Aorta (tissue), 5 donors: ENCODE measurements at regions not wholly inside any gene's neighbourhood (a gene's known extent, or its start where the extent isn't known, plus 50 kb on each side); places are given as distances from the start of the nearest gene placed in this dataset.

ENCODE experiments used
- ATAC-seq: fragments of 200-7000 bp; cut with Tn5 transposase; one replicate; pipeline ENCODE4 v1.9.1; 2022; ENCODE audit warnings: moderate library complexity; ENCODE audit not compliant: low FRiP score
- DNase-seq, 2 donors: peaks; one replicate each; pipeline ENCODE4 v3.0.0-alpha.2; 2020
- H3K27ac ChIP-seq, 2 donors: one replicate each; pipeline ENCODE4 v1.5.1; 2013; ENCODE audit warnings: low read length in 2 of 2, mild to moderate bottlenecking in 2 of 2, moderate library complexity in 2 of 2, control low read depth in 1 of 2, inconsistent platforms in 1 of 2, low read depth in 1 of 2
- H3K27me3 ChIP-seq, 2 donors: one replicate each; pipeline ENCODE4 v1.6.1; 2013; ENCODE audit warnings: control low read depth in 1 of 2, low read length in 1 of 2, mild to moderate bottlenecking in 1 of 2, moderate library complexity in 1 of 2; ENCODE audit not compliant: insufficient read depth in 2 of 2, control insufficient read depth in 1 of 2
- H3K36me3 ChIP-seq, 2 donors: one replicate each; pipeline ENCODE4 v1.6.1; 2013; ENCODE audit warnings: control low read depth in 1 of 2, low read length in 1 of 2, mild to moderate bottlenecking in 1 of 2; ENCODE audit not compliant: insufficient read depth in 2 of 2, control insufficient read depth in 1 of 2
- H3K4me1 ChIP-seq, 2 donors: one replicate each; pipeline ENCODE4 v1.6.1; 2013; ENCODE audit warnings: low read length in 2 of 2, control low read depth in 1 of 2, mild to moderate bottlenecking in 1 of 2, moderate library complexity in 1 of 2; ENCODE audit not compliant: insufficient read depth in 2 of 2, control insufficient read depth in 1 of 2
- H3K4me3 ChIP-seq, 2 donors: one replicate each; pipeline ENCODE4 v1.5.1; 2013; ENCODE audit warnings: low read length in 2 of 2, control low read depth in 1 of 2, mild to moderate bottlenecking in 1 of 2
- H3K9me3 ChIP-seq: one replicate; pipeline ENCODE4 v1.6.1; 2013; ENCODE audit warnings: mild to moderate bottlenecking, low read length; ENCODE audit not compliant: control insufficient read depth
- WGBS, 2 donors: extraction: QIAGEN DNeasy Blood & Tissue Kit; methylation state at CpG; one replicate each; pipeline ENCODE4 v1.1.7; 2013; 5-methylcytosine and 5-hydroxymethylcytosine counted together
- intact Hi-C, 2 donors: fragments of 100-400 bp; cut with DNase I; formaldehyde crosslinking; loops; one replicate each; pipeline versions ENCODE4 v1.14.2 to v1.15.0; 2022
- donor health status: healthy with polysubstance abuse.
- donor health status: Bipolar disorder and iron deficiency.
- donor health status: DM: no; HTN: no; CAD: no.
- donor health status: DM: no; HTN: no; CAD: no.
- donor health status: DM: yes; HTN: yes; CAD: no.

DNA sequence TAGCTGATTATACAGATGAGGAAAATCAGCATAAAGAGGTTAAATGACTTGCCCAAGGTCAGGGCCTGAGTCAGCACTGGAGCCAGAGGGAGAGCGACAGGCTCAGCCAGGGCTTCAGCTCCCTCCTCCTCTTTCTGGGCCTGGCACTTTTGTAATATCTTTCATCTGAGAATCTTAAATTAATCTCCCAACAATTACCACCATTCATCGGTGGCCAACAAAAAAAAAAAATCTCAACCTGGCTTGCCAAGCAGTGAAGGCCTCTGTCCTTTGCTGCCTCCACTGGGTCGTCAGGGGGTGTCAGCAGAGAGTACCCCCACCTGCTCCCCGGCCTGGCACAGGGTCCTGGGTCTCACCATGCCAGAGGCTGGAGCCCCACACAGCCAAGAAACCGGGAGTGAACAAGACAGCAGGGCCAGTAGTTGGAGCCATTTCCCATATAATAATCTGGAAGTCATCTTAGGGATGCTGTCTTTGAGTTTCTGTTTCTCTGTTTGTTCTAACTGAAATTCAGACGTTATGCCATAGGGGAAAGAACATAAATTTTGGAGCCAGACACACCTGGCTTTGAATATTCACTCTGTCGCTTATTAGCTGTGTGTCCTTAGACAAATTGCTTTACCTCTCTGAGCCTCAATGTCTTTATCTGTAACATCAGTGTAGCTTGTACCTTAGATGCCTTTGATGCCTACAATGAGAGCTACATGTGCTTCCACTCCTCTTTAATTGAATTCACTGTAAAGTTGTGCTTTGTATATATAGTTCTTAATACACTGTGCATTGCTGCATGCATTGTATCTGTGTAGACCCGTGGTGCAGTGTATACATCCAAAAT is 299.9 kb upstream of the MSX2 start:
- intact Hi-C loops, result loop anchor here in 1 of 2 donors (5.0 kb wide), 2 partner anchors 303 to 513 kb away; no protein-coding TSS in a partner anchor
- Histone ChIP-seq H3K27ac (no peak overlapping the region), H3K4me1 (no peaks in the 10 kb centered on the region), H3K27me3 (no peaks in the 10 kb centered on the region), H3K36me3 (no peaks in the 10 kb centered on the region), H3K4me3 (no peak overlapping the region), H3K9me3 (no peaks in the 10 kb centered on the region)
- 75 to 77% methylated on average over 8 of the region's 8 CpGs for WGBS, 2 donors
- ATAC-seq (no peak), DNase-seq (no peak)

DNA sequence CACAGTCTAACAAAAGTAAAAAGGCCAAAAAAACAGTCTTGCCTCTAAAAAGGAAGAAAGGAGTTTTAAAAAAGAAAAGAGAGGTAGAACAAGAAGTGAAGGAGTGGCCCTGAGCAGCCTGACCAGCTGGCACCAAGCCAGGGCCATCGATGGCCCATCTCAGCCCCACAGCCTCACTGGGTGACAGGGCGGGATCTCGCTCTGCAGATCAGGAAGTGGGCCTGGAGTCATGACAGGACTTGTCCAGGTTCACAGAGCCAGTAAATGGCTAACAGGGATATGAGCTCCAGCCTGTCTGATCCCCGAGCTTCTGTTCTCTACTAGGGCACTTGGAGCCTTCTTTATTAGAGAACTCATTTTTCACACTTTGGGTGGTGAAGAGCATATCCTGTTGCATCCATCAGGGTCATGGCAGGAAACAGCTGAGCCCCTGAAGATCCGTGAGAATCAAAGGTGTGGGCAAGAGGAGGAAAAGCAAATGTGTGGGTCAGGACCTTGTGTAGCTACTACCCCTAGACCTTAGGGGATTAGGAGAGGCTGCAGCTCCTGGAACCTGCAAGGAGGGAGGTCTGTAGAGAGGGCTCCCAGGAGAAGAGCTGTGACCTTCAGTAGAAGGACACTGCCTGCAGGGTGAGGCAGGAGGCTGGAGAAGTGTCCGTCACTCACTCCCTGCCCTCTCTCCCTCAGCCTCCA is 299.0 kb upstream of the MSX2 start:
- Histone ChIP-seq H3K4me3 (no peak overlapping the region), H3K27ac (no peak overlapping the region), H3K4me1 (no peaks in the 10 kb centered on the region), H3K27me3 (no peaks in the 10 kb centered on the region), H3K9me3 (no peaks in the 10 kb centered on the region), H3K36me3 (no peaks in the 10 kb centered on the region)
- ATAC-seq, result peak; percentile 34
- WGBS, 2 donors, result 59 to 64% methylated on average over 6 of the region's 6 CpGs
- intact Hi-C loops, result no loop called here
- DNase-seq, result no peak

DNA sequence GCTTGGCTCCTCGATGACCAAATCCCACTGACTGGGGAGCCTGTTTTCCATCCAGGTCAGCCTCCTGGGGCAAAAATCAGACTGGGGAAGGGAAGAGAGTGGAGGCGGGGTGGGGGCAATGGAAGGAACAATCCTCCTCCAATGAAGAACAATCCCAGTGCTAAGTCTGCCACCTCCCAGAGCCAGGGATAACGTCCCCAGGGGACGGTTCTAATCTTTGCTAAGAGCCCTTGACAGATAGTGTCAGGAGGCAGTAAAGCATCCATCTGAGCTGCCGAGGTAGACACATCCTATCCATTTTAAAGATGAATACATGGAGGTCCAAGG is 298.5 kb upstream of the MSX2 start:
- Histone ChIP-seq H3K27ac (no peak overlapping the region), H3K27me3 (no peaks in the 10 kb centered on the region), H3K4me3 (no peak overlapping the region), H3K4me1 (no peaks in the 10 kb centered on the region), H3K9me3 (no peaks in the 10 kb centered on the region), H3K36me3 (no peaks in the 10 kb centered on the region)
- 39 to 45% methylated on average over 5 of the region's 5 CpGs for WGBS, 2 donors
- intact Hi-C loops, result no loop called here
- DNase-seq (no peak), ATAC-seq (peak; percentile 19)

DNA sequence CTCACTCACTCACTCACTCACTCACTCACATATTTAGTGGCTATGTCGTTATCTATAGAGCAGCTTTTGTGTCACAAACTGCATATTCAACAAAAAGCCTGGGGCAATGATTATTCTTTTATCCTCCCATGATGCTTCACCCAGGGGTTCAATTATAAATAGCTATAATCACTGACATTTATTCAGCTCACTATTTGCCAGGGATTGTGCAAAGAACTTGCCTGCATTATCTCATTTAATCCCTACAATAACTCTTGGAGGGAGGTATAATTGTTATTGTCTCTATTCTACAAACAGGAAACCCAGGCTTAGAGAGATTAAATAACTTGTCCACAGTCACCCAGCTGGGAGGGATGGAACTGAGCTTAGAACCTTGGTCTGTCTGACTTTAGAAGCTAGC is 298.0 kb upstream of the MSX2 start:
- ATAC-seq, result no peak
- Histone ChIP-seq H3K27ac (no peak overlapping the region), H3K36me3 (no peaks in the 10 kb centered on the region), H3K4me3 (no peak overlapping the region), H3K27me3 (no peaks in the 10 kb centered on the region), H3K9me3 (no peaks in the 10 kb centered on the region), H3K4me1 (no peaks in the 10 kb centered on the region)
- no peak for DNase-seq
- WGBS, 2 donors, result 73 to 94% methylated on average over 1 of the region's 1 CpG
- intact Hi-C loops, result no loop called here

DNA sequence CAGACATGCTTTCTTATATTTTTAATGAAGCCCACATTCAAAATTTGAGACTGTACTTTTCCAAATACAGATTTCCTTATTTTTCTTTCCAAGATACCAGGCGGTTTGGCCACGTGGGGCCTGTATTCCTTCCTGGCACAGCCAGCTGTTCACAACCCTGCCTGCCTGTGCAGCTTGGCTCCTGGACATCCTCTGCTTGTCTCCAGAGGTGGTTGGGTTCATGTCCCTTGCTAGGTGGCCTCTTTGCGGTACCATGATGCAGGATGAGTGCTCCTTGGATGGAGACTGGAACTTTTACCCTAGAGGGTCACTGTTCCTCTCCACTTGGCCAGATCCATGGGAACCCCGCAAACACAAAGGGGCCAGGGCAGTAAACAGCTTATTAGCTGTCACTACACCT is 297.5 kb upstream of the MSX2 start:
- Histone ChIP-seq H3K4me3 (no peak overlapping the region), H3K27me3 (no peaks in the 10 kb centered on the region), H3K36me3 (no peaks in the 10 kb centered on the region), H3K9me3 (no peaks in the 10 kb centered on the region), H3K4me1 (no peaks in the 10 kb centered on the region), H3K27ac (no peak overlapping the region)
- WGBS, 2 donors, result 67 to 77% methylated on average over 4 of the region's 4 CpGs
- DNase-seq (no peak), ATAC-seq (no peak)
- intact Hi-C loops, result no loop called here

DNA sequence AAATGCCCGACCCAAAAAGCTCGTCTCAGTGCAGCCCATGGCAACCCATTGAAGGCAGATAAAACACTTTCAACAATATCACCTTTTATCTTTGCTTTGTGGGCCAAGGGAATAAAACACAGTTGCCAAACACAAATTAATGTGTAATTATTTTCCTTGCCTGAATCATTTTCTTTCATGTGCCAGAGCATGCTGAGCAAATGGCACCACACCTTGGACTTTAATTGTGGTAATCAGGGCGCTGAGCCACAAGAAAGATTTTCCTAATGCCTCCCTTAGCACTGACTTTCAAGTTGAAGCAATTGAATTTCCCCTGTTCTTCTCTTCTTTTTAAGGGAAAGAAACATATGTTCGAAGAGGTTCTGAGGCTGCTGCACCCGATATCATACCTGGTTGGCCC is 297.1 kb upstream of the MSX2 start:
- no peak for DNase-seq
- H3K27ac ChIP-seq, result no peak overlapping the region
- 72 to 80% methylated on average over 5 of the region's 5 CpGs for WGBS, 2 donors
- intact Hi-C loops, result no loop called here
- H3K9me3 ChIP-seq, result no peaks in the 10 kb centered on the region
- no peak overlapping the region for H3K4me3 ChIP-seq
- no peaks in the 10 kb centered on the region for H3K36me3 ChIP-seq
- H3K27me3 ChIP-seq, result no peaks in the 10 kb centered on the region
- ATAC-seq, result no peak
- no peaks in the 10 kb centered on the region for H3K4me1 ChIP-seq

DNA sequence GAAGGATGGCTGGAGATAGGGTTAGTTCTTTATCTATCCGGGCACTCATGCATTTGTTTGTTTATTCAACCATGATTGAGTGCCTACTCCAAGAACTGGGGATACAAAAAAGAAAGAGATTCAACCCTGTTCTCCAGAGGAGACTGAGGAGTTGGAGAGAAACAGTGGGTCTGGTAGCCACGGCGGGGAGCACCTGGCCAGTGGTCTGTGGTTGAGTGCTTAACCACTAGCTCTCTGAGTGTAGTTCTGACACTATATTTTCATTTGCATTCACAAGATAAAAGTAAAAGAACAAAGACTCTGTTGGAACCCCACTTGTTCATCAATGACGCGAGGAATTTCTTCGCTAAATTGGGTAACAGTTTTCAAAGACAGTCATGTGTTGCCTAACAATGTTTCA is 295.5 kb upstream of the MSX2 start:
- H3K4me1 ChIP-seq, result no peaks in the 10 kb centered on the region
- no peaks in the 10 kb centered on the region for H3K36me3 ChIP-seq
- H3K27me3 ChIP-seq, result no peaks in the 10 kb centered on the region
- H3K9me3 ChIP-seq, result no peaks in the 10 kb centered on the region
- no peak overlapping the region for H3K27ac ChIP-seq
- no peak for DNase-seq
- whole genome bisulfite sequencing, 2 donors, result 80 to 84% methylated on average over 6 of the region's 6 CpGs
- no peak overlapping the region for H3K4me3 ChIP-seq
- intact Hi-C loops, result no loop called here
- ATAC-seq, result no peak

DNA sequence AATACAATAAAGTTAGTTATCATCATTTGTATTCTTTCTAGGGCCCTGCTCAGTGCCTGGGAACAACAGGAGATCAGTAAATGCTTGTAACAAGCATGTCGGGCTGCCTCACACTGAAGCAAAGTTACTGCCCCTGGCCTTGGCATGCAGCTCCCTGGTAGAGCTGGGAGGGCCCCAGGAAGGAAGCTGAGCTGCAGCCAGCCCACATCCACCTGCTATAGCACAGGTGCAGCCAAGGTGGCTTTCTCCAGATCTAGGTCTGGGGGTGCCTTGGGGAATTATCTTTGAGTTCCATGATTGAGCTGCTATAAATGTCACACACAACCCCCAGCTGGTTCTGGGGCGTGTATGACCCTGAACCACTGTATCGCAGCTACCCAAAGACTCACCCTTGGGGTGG is 293.4 kb upstream of the MSX2 start:
- Histone ChIP-seq H3K36me3 (no peaks in the 10 kb centered on the region), H3K27ac (no peak overlapping the region), H3K27me3 (no peaks in the 10 kb centered on the region), H3K4me3 (no peak overlapping the region), H3K4me1 (no peaks in the 10 kb centered on the region), H3K9me3 (no peaks in the 10 kb centered on the region)
- ATAC-seq, result no peak
- WGBS, 2 donors, result 83% methylated on average over 3 of the region's 3 CpGs
- no peak for DNase-seq
- intact Hi-C loops, result no loop called here

DNA sequence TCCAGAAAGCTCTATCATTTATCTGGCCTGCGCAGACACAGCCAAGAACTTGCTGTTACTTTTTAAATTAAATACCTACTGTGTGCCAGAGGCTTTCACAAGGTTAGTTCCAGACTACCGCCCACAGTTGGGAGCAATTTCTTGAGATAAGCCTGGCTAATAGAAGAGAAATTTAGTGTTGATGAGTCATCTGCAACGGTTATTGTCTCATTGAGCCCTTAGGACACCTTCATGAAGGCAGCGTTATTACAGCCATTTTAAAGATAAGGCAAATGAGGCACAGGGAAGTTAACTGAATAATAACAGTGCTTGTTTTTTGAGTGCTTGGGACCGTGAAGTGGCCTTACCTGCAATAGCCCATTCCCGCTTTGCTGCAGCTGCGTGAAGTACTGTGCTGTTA is 292.9 kb upstream of the MSX2 start:
- ATAC-seq (no peak), DNase-seq (no peak)
- 81 to 86% methylated on average over 7 of the region's 7 CpGs for WGBS, 2 donors
- no peaks in the 10 kb centered on the region for H3K9me3 ChIP-seq
- no peak overlapping the region for H3K27ac ChIP-seq
- H3K4me1 ChIP-seq, result no peaks in the 10 kb centered on the region
- H3K36me3 ChIP-seq, result no peaks in the 10 kb centered on the region
- no peaks in the 10 kb centered on the region for H3K27me3 ChIP-seq
- intact Hi-C loops, result no loop called here
- H3K4me3 ChIP-seq, result no peak overlapping the region
